RPMI7951 (cell line): ENCODE measurements at regions not wholly inside any gene's neighbourhood (a gene's known extent, or its start where the extent isn't known, plus 50 kb on each side); places are given as distances from the start of the nearest gene placed in this dataset.

Experiments used
- DNase-seq: peaks from one replicate; pipeline ENCODE4 v3.0.0-alpha.2; 2012; ENCODE audit warnings: low read depth

- DNase-seq = no peak
Observed at GRCh38 chr2:145851730-145852129, 1331.8 kb upstream of the ZEB2 start.

GRCh38 chr2:145849466-145849865, 1329.5 kb upstream of the ZEB2 start:
- DNase-seq = no peak

GRCh38 chr2:145846982-145847381, 1327.1 kb upstream of the ZEB2 start:
- DNase-seq = no peak

GRCh38 chr2:145845923-145846322, 1326.0 kb upstream of the ZEB2 start:
- DNase-seq = no peak

GRCh38 chr2:145845207-145845894, 1325.4 kb upstream of the ZEB2 start:
- no peak for DNase-seq

- no peak for DNase-seq
Observed at GRCh38 chr2:145841973-145842372, 1322.1 kb upstream of the ZEB2 start.

- DNase-seq = no peak
Observed at GRCh38 chr2:145836986-145837385, 1317.1 kb upstream of the ZEB2 start.

- no peak for DNase-seq
Observed at GRCh38 chr2:145835665-145836064, 1315.7 kb upstream of the ZEB2 start.

GRCh38 chr2:145832681-145833080, 1312.8 kb upstream of the ZEB2 start:
- no peak for DNase-seq

GRCh38 chr2:145829931-145830330, 1310.0 kb upstream of the ZEB2 start:
- no peak for DNase-seq

- no peak for DNase-seq
Observed at GRCh38 chr2:145827235-145827634, 1307.3 kb upstream of the ZEB2 start.

- DNase-seq = no peak
Observed at GRCh38 chr2:145824384-145824783, 1304.5 kb upstream of the ZEB2 start.

GRCh38 chr2:145822892-145823534, 1303.1 kb upstream of the ZEB2 start:
- no peak for DNase-seq

GRCh38 chr2:145820651-145821050, 1300.7 kb upstream of the ZEB2 start:
- DNase-seq = no peak

- no peak for DNase-seq
Observed at GRCh38 chr2:145818890-145819504, 1299.1 kb upstream of the ZEB2 start.

GRCh38 chr2:145815933-145816332, 1296.0 kb upstream of the ZEB2 start:
- peak; percentile 26 for DNase-seq

GRCh38 chr2:145813481-145813880, 1293.6 kb upstream of the ZEB2 start:
- DNase-seq = no peak

GRCh38 chr2:145812165-145812554, 1292.2 kb upstream of the ZEB2 start:
- DNase-seq = no peak

- DNase-seq = no peak
Observed at GRCh38 chr2:145811276-145812164, 1291.6 kb upstream of the ZEB2 start.

GRCh38 chr2:145807968-145808367, 1288.0 kb upstream of the ZEB2 start:
- DNase-seq = no peak

- no peak for DNase-seq
Observed at GRCh38 chr2:145807554-145807953, 1287.6 kb upstream of the ZEB2 start.

GRCh38 chr2:145806546-145806945, 1286.6 kb upstream of the ZEB2 start:
- DNase-seq = no peak
